IPS-18c (cell line): ENCODE measurements at regions not wholly inside any gene's neighbourhood (a gene's known extent, or its start where the extent isn't known, plus 50 kb on each side); places are given as distances from the start of the nearest gene placed in this dataset.

Experiments used
- H3K4me3 ChIP-seq: 2 replicates; pipeline ENCODE4 v1.7.0; 2013; ENCODE audit warnings: low read depth, mild to moderate bottlenecking, low read length, moderate library complexity; ENCODE audit not compliant: insufficient read depth
- H3K9me3 ChIP-seq: one replicate; pipeline ENCODE4 v1.6.1; 2013; ENCODE audit warnings: mild to moderate bottlenecking, low read length, moderate library complexity; ENCODE audit not compliant: control insufficient read depth, insufficient read depth

- Histone ChIP-seq H3K4me3 (peak overlapping the region; percentile 11; the same call in 1 of the 2 replicates), H3K9me3 (no peaks in the 10 kb centered on the region)
Measured at GRCh38 chr17:6893382-6894205, 62.1 kb upstream of the TEKT1 start.

- Histone ChIP-seq H3K9me3 (no peaks in the 10 kb centered on the region), H3K4me3 (peak overlapping the region; percentile 11; the same call in 1 of the 2 replicates)
Measured at GRCh38 chr17:6894206-6894528, 62.6 kb upstream of the TEKT1 start.

GRCh38 chr17:6901086-6901485, 69.6 kb upstream of the TEKT1 start:
- Histone ChIP-seq H3K4me3 (no peak overlapping the region), H3K9me3 (no peaks in the 10 kb centered on the region)

GRCh38 chr17:6903326-6903900, 71.9 kb upstream of the TEKT1 start:
- Histone ChIP-seq H3K4me3 (no peak overlapping the region), H3K9me3 (no peaks in the 10 kb centered on the region)

- H3K4me3 ChIP-seq: no peak overlapping the region
- H3K9me3 ChIP-seq: peaks cover 8% of the 10 kb centered on the region
Measured at GRCh38 chr17:6908807-6909206, 77.3 kb upstream of the TEKT1 start.

- Histone ChIP-seq H3K9me3 (peaks cover 14% of the 10 kb centered on the region), H3K4me3 (no peak overlapping the region)
Measured at GRCh38 chr17:6910987-6911603, 79.6 kb upstream of the TEKT1 start.

GRCh38 chr17:6912110-6913051, 80.9 kb upstream of the TEKT1 start:
- Histone ChIP-seq H3K9me3 (peaks cover 14% of the 10 kb centered on the region), H3K4me3 (no peak overlapping the region)

- H3K9me3 ChIP-seq: peaks cover 14% of the 10 kb centered on the region
Measured at GRCh38 chr17:6913608-6914443, 82.0 kb upstream of the ALOX12 start.

GRCh38 chr17:6914711-6915110, 81.1 kb upstream of the ALOX12 start:
- Histone ChIP-seq H3K9me3 (peaks cover 14% of the 10 kb centered on the region), H3K4me3 (no peak overlapping the region)

More at GRCh38 chr17:6913608-6914443, 82.0 kb upstream of the ALOX12 start:
- H3K4me3 ChIP-seq: no peak overlapping the region

- H3K9me3 ChIP-seq: peaks cover 14% of the 10 kb centered on the region
- no peak overlapping the region for H3K4me3 ChIP-seq
Measured at GRCh38 chr17:6915620-6916019, 80.2 kb upstream of the ALOX12 start.

- Histone ChIP-seq H3K4me3 (no peak overlapping the region), H3K9me3 (peaks cover 9% of the 10 kb centered on the region)
Measured at GRCh38 chr17:6919158-6919557, 76.7 kb upstream of the ALOX12 start.

- Histone ChIP-seq H3K9me3 (peaks cover 8% of the 10 kb centered on the region), H3K4me3 (no peak overlapping the region)
Measured at GRCh38 chr17:6923385-6923784, 72.5 kb upstream of the ALOX12 start.

GRCh38 chr17:6924208-6924607, 71.6 kb upstream of the ALOX12 start:
- Histone ChIP-seq H3K4me3 (no peak overlapping the region), H3K9me3 (peaks cover 8% of the 10 kb centered on the region)

GRCh38 chr17:6926667-6927066, 69.2 kb upstream of the ALOX12 start:
- H3K4me3 ChIP-seq: no peak overlapping the region
- peaks cover 8% of the 10 kb centered on the region for H3K9me3 ChIP-seq

GRCh38 chr17:6927290-6928126, 68.3 kb upstream of the ALOX12 start:
- Histone ChIP-seq H3K4me3 (no peak overlapping the region), H3K9me3 (peaks cover 8% of the 10 kb centered on the region)

- H3K4me3 ChIP-seq: no peak overlapping the region
- H3K9me3 ChIP-seq: peaks cover 8% of the 10 kb centered on the region
Measured at GRCh38 chr17:6928193-6928592, 67.7 kb upstream of the ALOX12 start.
